NAMALWA (cell line): ENCODE measurements at regions not wholly inside any gene's neighbourhood (a gene's known extent, or its start where the extent isn't known, plus 50 kb on each side); places are given as distances from the start of the nearest gene placed in this dataset.

Source experiments
- DNase-seq: peaks from one replicate; pipeline ENCODE4 v3.0.0-alpha.2; 2015; ENCODE audit warnings: low spot score

DNA sequence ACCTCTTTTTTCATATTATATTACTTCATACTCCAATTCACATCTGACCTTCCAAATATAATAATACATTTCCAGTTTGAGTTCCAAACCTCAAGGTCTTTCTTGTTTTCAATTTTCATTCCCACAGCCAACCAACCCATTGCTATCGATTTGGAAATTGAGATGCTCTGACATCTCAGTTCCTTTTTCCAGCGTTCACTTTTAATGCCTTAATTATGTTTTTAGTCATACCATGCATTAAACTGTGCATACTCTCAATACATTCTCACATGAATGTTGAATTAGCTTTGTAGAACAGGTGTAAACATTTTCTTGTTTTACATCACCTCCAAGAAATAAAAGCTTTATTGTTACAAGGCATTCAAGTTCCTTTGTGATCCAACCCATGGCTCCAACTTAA is 294.2 kb upstream of the ANO3 start:
- DNase-seq: no peak

GRCh38 chr11:26040339-26040738 is 291.6 kb upstream of the ANO3 start:
- no peak for DNase-seq

- DNase-seq: no peak
Measured at GRCh38 chr11:26042113-26042512, 289.8 kb upstream of the ANO3 start.

- no peak for DNase-seq
Measured at GRCh38 chr11:26043665-26044064, 288.3 kb upstream of the ANO3 start.

DNA sequence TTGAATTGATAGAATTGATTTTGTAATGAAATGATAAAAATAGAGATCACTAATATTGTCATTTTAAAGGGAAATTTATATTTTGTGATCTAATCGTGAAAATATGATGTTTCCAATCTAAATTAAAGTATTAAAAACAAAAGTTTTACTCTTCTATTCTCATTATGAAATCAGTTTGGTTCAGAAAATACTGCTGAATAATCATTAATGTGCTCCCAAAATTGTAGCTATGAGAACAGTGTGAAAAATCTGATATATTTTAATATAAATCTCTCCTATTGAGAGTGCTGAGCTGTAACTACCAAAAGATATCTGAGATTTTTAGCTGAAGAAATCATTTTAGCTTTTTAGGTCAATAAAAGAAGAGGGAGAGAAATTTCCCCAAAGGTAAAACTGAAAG is 287.5 kb upstream of the ANO3 start:
- no peak for DNase-seq

DNA sequence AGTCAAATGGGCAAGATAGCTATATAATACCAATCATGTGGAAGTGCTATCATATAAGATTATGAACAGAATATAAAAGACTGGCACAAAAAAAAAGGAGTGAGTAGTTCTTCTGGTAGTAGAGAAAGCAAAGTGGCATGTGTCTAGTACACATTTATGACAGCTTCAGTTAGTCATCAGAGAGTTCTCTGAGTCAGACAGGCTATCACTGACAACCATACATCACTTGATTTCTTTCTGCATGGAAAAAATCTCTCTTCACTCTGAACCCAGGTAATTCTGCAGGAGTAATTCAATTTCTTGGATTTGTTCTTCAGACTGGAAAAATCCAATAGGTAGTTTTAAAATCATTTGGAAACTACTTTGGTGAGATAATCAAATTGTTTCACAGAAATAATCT is 286.8 kb upstream of the ANO3 start:
- no peak for DNase-seq

DNA sequence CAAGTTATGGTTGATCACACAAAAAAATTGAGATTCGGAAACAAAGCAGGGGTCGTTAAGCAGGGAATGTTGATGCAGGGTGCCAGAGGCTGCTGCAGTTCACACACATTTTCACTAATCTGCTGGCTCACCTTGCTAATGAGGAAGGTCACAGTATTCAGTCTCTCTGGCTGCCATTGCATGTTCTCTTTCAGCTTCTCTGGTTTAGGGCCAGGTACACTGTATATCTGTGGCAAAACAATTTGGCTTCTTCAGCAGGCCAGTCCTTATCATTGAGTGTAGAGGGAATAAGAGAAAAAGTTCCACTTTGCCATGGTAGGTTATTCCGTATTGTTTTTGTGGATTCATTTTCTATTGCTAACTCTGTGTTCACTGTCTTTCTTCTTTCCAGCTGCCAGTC is 283.7 kb upstream of the ANO3 start:
- no peak for DNase-seq

DNA sequence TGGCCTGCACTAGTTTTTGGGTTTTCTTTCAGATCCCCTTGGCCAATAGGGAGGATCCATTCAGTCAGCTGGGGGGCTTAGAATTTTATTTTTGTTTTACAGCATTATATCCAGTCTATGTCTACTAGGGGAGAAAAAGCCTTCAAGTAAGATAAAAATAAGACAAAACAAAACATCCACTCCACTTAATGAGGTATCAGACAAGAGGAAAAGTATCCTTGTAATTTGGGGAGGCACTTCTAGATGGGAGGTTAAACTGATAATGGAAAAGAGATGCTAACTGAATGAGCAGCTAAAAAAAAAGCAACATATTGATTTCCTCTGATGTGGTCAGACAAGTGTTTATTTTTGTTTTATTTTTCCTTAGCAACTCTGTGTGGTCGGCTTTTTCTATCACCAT is 278.0 kb upstream of the ANO3 start:
- no peak for DNase-seq

DNA sequence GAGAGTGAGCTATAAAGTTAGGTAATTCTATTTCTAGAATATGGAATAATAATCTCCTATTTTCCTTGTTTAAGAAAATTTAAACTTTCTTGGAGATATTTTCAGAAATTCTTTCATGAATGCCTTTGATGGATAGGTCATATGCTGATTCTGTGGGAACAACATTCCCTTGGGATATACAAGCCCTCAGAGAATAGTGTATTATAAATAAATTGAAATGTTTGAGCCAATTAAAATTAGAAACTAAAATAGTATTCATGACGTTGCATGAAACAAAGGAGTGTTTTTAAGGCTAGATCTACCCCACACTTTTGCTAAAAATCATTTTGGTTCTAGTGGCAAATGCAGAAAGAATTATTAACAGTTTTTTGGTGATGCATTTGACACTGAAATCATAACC is 269.3 kb upstream of the ANO3 start:
- no peak for DNase-seq

GRCh38 chr11:26063915-26064314 is 268.0 kb upstream of the ANO3 start:
- DNase-seq: no peak

DNA sequence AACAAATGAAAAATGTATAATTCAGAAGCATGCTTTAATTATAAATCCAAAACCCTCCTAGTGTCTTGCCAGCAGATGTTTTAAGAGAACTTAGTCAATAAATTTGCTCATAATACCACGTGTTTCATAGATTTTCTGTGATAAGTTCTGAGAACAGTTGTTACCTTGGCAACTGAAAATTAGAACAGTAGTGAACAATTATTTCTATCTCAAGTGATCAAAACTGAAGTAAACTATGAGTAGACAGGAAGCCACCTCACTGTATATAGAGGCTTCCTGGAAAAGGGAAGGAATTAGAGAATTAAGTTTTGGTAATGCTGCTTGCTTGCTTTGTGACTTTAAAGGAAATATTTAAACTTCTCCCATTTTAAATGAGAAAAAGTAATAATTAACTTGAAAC is 266.0 kb upstream of the ANO3 start:
- DNase-seq: no peak

DNA sequence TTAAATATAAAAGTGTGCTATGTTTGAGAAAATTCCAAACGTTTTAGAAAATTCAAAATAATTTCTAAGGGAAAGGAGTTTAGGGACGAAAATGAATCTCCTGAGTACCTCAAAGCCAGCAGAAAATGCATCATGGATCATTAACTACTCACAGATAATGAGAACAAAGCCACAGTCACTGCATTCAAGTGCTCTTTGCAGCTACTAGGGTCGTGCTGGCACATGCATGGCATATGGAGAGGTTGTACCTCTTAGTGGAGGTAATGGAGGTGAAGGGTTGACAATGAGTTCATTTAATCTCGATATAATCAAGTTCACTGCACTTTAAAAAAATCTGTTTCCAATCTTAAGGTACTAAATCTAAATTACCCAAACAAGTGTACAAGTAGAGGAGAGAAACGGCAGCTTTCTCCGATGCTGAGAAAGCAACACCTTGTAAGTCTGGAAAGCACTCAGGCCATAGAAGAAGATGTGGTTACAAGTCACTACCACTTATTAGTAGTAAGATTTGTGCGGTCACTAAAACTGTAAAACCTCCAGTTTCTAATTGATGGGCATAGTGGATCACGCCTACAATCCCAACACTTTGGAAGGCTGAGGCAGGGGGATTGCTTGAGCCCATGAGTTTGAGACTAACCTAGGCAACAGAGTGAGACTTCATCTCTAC is 261.1 kb upstream of the ANO3 start:
- DNase-seq: no peak

DNA sequence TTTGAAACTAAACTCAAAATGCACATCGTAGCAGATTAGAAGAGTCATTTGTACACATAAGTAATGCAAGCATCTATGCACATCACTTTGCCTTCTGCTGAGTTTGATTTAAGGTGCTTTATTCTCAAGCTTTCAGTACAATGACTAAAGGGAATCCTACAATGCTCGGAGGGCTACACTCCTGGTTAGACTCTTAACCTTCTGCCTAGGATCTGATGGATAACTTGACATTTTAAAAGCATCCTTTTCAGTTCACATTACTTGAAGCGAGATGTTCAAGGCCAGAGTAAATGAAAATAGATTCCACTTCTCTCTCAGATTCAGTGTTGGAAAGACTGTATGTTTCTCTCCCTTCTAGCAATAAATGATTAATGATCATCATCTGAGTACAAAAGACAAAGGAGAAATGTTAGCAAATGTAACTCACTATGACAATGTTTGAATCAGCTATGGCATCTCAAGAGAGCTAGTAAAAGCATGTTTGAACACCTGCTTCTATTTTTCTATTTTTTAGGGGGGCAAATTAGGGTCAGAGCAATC is 259.2 kb upstream of the ANO3 start:
- no peak for DNase-seq

- DNase-seq: no peak
Measured at GRCh38 chr11:26073646-26074045, 258.3 kb upstream of the ANO3 start.

DNA sequence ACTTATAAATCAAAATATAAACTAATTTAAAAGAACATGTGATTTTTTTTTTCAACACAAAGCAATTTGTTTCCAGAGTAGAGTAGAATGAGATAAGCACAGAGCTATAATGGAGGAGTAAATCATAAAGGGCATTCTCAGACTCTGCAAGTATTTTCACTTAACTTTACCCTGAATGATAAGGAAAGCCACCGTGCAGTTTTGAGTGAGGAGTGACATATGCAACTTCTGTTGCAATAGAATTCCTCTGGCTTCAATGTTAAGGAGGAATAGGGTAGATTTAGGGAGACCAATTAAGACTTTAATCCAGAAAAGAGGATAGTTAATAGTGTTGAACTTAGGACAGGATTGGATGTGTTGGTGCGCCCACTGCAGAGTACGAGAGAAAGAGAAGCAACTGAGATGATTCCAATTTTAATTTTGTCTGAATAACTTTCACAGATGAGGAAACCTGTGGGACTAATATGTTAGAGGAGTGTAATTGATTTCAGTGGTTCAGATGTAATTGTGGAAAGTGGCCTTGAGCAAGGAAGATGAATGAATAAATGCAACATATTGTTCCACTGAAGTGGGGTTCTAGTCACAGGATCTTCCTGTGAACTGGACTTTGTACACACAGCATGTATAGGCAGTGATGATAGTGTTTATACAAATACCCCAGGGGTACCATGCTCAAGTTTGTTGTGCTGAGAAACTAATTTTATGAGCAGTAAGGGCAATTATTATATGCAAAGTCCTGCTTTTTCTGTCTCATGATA is 255.5 kb upstream of the ANO3 start:
- DNase-seq: no peak

DNA sequence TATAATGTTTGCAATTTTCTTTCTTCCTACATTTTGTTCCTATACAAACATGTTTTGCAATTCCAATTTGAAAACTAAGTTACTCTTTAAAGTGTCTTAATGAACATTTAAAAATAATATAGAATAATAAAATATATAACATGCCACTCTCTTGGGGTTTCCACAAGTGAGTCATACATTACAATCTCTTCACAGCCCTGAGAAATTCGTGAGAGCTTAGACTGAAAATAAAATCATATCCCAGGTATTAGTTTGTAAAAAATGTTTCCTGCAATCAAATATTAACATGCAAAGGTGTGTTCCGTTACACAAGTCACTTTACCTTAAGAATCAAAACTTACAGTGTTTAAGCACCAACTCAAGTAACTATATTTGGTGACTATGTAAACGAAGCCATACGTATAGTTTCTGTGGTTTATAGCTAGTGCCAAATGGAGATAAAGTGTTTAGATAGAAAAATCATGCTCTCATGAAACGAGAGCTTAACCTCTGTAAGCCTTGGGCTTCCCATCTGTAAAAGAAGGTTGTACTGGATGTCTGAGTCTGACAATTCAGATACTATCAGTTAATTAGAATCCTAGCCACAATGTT is 253.6 kb upstream of the ANO3 start:
- no peak for DNase-seq

DNA sequence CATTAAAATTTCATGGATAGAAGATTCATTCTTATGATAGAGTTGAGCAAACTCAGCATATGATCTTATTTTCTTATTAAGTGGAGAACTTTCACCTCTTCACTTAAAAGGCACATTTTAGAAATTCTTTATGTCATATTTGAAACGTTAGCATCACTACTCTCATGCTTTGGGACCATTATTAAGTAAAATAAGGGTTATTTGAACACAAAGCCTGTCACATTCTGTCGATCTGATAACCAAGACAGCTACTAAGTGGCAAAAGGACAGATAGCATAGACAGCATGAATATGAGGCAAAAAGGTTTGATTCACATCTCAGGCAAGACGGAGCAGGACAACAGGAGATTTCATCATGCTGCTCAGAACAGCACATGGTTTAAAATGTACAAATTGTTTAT is 247.6 kb upstream of the ANO3 start:
- DNase-seq: no peak

GRCh38 chr11:26086028-26086427 is 245.9 kb upstream of the ANO3 start:
- DNase-seq: peak; percentile 11

GRCh38 chr11:26087120-26087935 is 244.6 kb upstream of the ANO3 start:
- peak; percentile 69 for DNase-seq

- no peak for DNase-seq
Measured at GRCh38 chr11:26088391-26088790, 243.5 kb upstream of the ANO3 start.

DNA sequence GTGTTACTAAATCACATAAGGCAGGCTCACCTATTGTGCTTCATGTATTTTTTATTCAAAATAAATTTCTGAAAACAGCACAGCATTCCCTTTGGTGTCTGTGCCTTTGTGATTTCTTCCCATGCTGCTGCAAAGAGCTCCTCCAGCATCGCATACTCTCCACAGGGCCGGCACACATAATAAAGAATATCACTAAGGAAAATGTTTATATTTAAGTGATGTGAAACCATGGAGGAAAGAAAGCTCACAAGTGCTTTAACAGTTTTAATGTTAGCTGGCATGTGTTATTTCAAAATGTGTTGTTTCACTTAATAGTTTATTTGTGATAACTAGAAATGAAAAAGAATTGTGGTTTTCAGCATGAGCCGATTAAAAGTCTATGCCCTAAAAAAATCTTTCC is 241.3 kb upstream of the ANO3 start:
- DNase-seq: no peak

DNA sequence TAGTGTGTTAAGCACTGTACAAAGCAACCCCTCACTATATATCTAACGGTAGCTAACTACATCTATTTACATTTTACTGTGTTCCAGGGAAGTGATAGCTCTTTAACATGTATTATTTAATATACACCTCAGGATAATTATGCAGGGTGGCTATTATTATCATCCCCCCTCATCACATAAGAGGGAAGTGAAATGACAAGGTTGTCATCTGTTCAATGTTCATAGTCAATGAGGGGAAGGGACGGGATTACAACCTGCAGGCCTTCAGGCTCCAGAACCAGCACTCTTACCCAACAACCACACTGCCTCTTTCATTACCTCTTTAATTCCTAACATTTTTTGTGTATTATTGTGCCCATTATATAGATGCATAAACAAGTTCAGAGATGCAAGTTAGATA is 238.7 kb upstream of the ANO3 start:
- DNase-seq: no peak
